ENCODE measurements at regions not wholly inside any gene's neighbourhood (a gene's known extent, or its start where the extent isn't known, plus 50 kb on each side); places are given as distances from the start of the nearest gene placed in this dataset.

DNA sequence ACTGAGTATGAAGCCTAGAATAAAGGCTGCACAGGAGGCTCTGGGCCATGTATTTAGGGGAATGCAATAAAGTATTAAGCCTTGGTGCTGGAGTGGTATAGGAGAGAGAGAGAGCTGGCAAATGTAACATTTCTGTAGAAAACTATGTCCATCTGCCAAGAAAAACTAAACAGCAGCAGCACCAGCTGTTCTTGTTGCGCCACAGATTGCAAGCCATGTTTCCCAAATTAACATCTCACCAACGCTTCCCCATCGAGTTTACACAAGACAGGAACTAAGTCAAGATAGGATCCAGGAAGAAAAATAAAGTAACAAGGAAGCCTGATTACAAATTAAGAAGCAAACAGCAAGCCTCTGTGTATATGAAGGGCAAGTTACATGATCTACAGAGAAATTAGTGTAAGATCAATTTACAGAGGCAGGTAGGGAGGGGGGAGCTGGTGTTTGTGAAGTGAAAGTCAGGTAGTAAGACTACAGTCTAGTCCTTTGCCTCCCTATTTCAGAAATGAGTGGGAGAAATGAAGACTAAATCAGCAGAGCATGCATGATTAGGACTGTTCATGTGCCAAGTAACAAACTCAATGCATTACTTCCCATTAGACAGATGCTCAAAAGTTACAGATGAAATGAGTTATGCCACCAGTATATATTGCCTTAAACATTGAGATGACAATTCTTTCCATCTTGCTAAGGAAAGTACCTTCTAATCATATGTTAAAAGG lies 900.5 kb downstream of the EPHA3 start:
- no peaks in the 10 kb centered on the region for H3K36me3 Mint-ChIP-seq (ENCODE audit: low read depth)
- H3K27ac Mint-ChIP-seq (ENCODE audit: unreplicated experiment): no peak overlapping the region
- TF ChIP-seq, protein P1, sequence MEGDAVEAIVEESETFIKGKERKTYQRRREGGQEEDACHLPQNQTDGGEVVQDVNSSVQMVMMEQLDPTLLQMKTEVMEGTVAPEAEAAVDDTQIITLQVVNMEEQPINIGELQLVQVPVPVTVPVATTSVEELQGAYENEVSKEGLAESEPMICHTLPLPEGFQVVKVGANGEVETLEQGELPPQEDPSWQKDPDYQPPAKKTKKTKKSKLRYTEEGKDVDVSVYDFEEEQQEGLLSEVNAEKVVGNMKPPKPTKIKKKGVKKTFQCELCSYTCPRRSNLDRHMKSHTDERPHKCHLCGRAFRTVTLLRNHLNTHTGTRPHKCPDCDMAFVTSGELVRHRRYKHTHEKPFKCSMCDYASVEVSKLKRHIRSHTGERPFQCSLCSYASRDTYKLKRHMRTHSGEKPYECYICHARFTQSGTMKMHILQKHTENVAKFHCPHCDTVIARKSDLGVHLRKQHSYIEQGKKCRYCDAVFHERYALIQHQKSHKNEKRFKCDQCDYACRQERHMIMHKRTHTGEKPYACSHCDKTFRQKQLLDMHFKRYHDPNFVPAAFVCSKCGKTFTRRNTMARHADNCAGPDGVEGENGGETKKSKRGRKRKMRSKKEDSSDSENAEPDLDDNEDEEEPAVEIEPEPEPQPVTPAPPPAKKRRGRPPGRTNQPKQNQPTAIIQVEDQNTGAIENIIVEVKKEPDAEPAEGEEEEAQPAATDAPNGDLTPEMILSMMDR (conservative IDR thresholded peaks at IDR 0.05): no peak
- H3K4me1 Mint-ChIP-seq: peaks cover 13% of the 10 kb centered on the region
- H3K27me3 Mint-ChIP-seq (ENCODE audit: low read depth): no peaks in the 10 kb centered on the region
- DNase-seq (ENCODE audit: low read depth, low spot score): no peak
- H3K4me3 Mint-ChIP-seq: no peak overlapping the region
- peaks cover 2% of the 10 kb centered on the region for H3K9me3 Mint-ChIP-seq

GRCh38 chr3:90010341-90010740 lies 902.9 kb downstream of the EPHA3 start:
- no peak for DNase-seq (ENCODE audit: low read depth, low spot score)
- Mint-ChIP-seq H3K27me3 (ENCODE audit: low read depth) (no peaks in the 10 kb centered on the region), H3K4me3 (no peak overlapping the region), H3K4me1 (peaks cover 17% of the 10 kb centered on the region), H3K27ac (ENCODE audit: unreplicated experiment) (no peak overlapping the region), H3K36me3 (ENCODE audit: low read depth) (no peaks in the 10 kb centered on the region), H3K9me3 (peaks cover 2% of the 10 kb centered on the region)
- TF ChIP-seq, protein P1 (conservative IDR thresholded peaks at IDR 0.05): no peak

- H3K36me3 Mint-ChIP-seq (ENCODE audit: low read depth): no peaks in the 10 kb centered on the region
- no peak for DNase-seq (ENCODE audit: low read depth, low spot score)
- TF ChIP-seq, protein P1 (conservative IDR thresholded peaks at IDR 0.05): no peak
- peaks cover 25% of the 10 kb centered on the region for H3K4me1 Mint-ChIP-seq
- no peaks in the 10 kb centered on the region for H3K27me3 Mint-ChIP-seq (ENCODE audit: low read depth)
- no peak overlapping the region for H3K4me3 Mint-ChIP-seq
- H3K27ac Mint-ChIP-seq (ENCODE audit: unreplicated experiment): no peak overlapping the region
- no peaks in the 10 kb centered on the region for H3K9me3 Mint-ChIP-seq
Measured at GRCh38 chr3:90011131-90011530, 903.7 kb downstream of the EPHA3 start.

DNA sequence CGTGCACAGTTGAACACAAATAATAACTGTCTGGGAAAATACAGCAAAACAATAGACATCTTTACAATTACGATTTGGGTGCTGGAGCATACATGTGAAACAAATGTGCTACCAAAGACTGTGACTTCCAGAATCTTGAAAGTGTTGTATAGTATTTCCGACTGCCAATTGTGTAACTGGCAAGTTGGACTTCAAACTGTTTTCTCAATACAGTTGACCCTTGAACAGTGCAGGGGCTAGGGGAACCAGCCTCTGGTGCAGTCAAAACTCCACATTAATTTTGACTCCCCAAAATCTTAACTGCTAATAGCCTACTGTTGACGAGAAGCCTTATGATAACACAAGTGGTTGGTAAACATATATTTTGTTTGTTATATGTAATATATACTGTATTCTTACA lies 904.2 kb downstream of the EPHA3 start:
- DNase-seq (ENCODE audit: low read depth, low spot score): no peak
- Mint-ChIP-seq H3K36me3 (ENCODE audit: low read depth) (no peaks in the 10 kb centered on the region), H3K27ac (ENCODE audit: unreplicated experiment) (no peak overlapping the region), H3K4me3 (no peak overlapping the region), H3K27me3 (ENCODE audit: low read depth) (no peaks in the 10 kb centered on the region), H3K4me1 (peaks cover 30% of the 10 kb centered on the region), H3K9me3 (no peaks in the 10 kb centered on the region)
- TF ChIP-seq, protein P1 (conservative IDR thresholded peaks at IDR 0.05): no peak

GRCh38 chr3:90011996-90012395 lies 904.6 kb downstream of the EPHA3 start:
- DNase-seq (ENCODE audit: low read depth, low spot score): no peak
- no peaks in the 10 kb centered on the region for H3K36me3 Mint-ChIP-seq (ENCODE audit: low read depth)
- no peaks in the 10 kb centered on the region for H3K27me3 Mint-ChIP-seq (ENCODE audit: low read depth)
- no peak overlapping the region for H3K4me3 Mint-ChIP-seq
- H3K27ac Mint-ChIP-seq (ENCODE audit: unreplicated experiment): no peak overlapping the region
- H3K9me3 Mint-ChIP-seq: no peaks in the 10 kb centered on the region
- TF ChIP-seq, protein P1 (conservative IDR thresholded peaks at IDR 0.05): no peak
- H3K4me1 Mint-ChIP-seq: peaks cover 33% of the 10 kb centered on the region
